ENCODE measurements at regions not wholly inside any gene's neighbourhood (a gene's known extent, or its start where the extent isn't known, plus 50 kb on each side); places are given as distances from the start of the nearest gene placed in this dataset.

GRCh38 chr3:164387236-164387635 is 691.1 kb downstream of the SI start:
- no peak for DNase-seq (ENCODE audit: low spot score)

DNA sequence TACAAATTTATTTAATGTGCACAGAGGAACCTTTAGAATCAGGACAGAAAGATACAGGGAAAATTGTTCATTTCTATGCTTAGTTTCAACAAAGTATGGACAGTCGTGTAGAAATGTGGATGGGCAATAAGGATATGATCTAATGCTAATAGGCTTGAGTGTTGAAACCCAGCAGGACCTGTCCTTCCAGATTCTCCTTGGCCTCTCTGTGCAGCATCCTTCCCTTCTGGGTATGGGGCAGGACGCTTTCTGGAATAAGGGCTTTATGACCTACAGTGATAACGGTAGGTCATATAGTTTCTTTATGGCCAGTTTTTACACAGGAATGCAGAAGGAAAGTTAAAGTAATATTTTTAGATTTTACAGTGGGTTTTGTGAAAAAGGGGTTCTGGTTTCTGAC is 698.1 kb downstream of the SI start:
- DNase-seq (ENCODE audit: low spot score) (no peak), ATAC-seq (ENCODE audit: insufficient number of reproducible peaks, low FRiP score, low read depth) (no peak)
- no peaks in the 10 kb centered on the region for H3K4me1 ChIP-seq (ENCODE audit: control insufficient read depth in 1 of 2, low read depth in 2 of 2)
- no peaks in the 10 kb centered on the region for H3K9me3 ChIP-seq
- no peaks in the 10 kb centered on the region for H3K36me3 ChIP-seq
- no peak overlapping the region for H3K27ac ChIP-seq
- H3K4me3 ChIP-seq, result no peak overlapping the region
- no peak for TF ChIP-seq CTCF (IDR thresholded peaks at IDR 0.05)
- no peaks in the 10 kb centered on the region for H3K27me3 ChIP-seq (replicated peaks; ENCODE audit: insufficient read depth)

More at GRCh38 chr3:164387236-164387635, 691.1 kb downstream of the SI start:
- Histone ChIP-seq H3K4me1 (ENCODE audit: control insufficient read depth in 1 of 2, low read depth in 2 of 2) (no peaks in the 10 kb centered on the region), H3K27me3 (replicated peaks; ENCODE audit: insufficient read depth) (no peaks in the 10 kb centered on the region), H3K27ac (no peak overlapping the region), H3K36me3 (no peaks in the 10 kb centered on the region), H3K4me3 (no peak overlapping the region), H3K9me3 (no peaks in the 10 kb centered on the region)
- no peak for TF ChIP-seq CTCF (IDR thresholded peaks at IDR 0.05)
- no peak for ATAC-seq (ENCODE audit: insufficient number of reproducible peaks, low FRiP score, low read depth)

DNA sequence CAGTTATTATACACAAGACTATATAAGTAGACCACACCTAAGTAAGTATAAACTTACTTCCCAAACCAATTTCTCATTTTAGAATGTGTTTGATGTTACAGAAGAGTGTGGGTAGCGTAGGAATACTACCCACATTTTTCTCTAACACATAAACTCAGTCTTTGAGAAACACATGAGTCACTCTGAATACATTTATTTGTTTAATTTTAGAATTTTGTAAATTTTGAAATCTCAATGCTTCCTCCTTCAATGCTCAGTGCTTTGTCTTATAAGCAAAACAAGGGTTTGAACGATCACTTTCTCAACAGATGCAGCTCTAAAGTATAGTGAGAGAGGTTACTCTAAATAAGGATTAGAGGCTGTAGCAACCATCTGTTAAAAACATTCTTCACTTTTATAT is 700.8 kb downstream of the SI start:
- Histone ChIP-seq H3K9me3 (no peaks in the 10 kb centered on the region), H3K4me3 (no peak overlapping the region), H3K27ac (no peak overlapping the region), H3K4me1 (ENCODE audit: control insufficient read depth in 1 of 2, low read depth in 2 of 2) (no peaks in the 10 kb centered on the region), H3K36me3 (no peaks in the 10 kb centered on the region), H3K27me3 (replicated peaks; ENCODE audit: insufficient read depth) (no peaks in the 10 kb centered on the region)
- TF ChIP-seq CTCF (IDR thresholded peaks at IDR 0.05), result no peak
- no peak for DNase-seq (ENCODE audit: low spot score)
- ATAC-seq (ENCODE audit: insufficient number of reproducible peaks, low FRiP score, low read depth), result no peak

DNA sequence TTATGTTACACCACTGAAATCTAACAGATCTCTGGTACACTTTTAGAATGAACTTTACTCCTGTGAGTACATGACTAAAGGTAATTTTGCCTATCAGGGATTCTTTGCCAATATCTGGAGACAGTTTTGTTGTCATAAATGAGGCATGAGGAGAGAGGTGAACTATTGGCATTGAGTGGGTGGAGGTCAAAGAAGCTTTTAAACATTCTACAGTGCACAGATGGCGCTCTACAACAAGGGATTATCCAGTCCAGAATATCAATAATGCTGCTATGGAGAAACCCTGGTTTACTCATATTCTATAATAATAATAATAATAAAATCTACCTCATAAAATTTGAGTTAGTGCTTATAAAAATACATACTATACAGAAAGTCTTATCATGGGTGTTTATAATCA is 702.3 kb downstream of the SI start:
- DNase-seq (ENCODE audit: low spot score), result no peak
- H3K36me3 ChIP-seq, result no peaks in the 10 kb centered on the region
- no peaks in the 10 kb centered on the region for H3K4me1 ChIP-seq (ENCODE audit: control insufficient read depth in 1 of 2, low read depth in 2 of 2)
- no peak overlapping the region for H3K4me3 ChIP-seq
- H3K9me3 ChIP-seq, result no peaks in the 10 kb centered on the region
- TF ChIP-seq CTCF (IDR thresholded peaks at IDR 0.05), result no peak
- no peak for ATAC-seq (ENCODE audit: insufficient number of reproducible peaks, low FRiP score, low read depth)
- H3K27me3 ChIP-seq (replicated peaks; ENCODE audit: insufficient read depth), result no peaks in the 10 kb centered on the region
- no peak overlapping the region for H3K27ac ChIP-seq

GRCh38 chr3:164375538-164375937 is 702.8 kb downstream of the SI start:
- no peaks in the 10 kb centered on the region for H3K36me3 ChIP-seq
- no peak overlapping the region for H3K4me3 ChIP-seq
- no peak for DNase-seq (ENCODE audit: low spot score)
- H3K9me3 ChIP-seq, result no peaks in the 10 kb centered on the region
- ATAC-seq (ENCODE audit: insufficient number of reproducible peaks, low FRiP score, low read depth), result no peak
- no peaks in the 10 kb centered on the region for H3K27me3 ChIP-seq (replicated peaks; ENCODE audit: insufficient read depth)
- no peaks in the 10 kb centered on the region for H3K4me1 ChIP-seq (ENCODE audit: control insufficient read depth in 1 of 2, low read depth in 2 of 2)
- no peak overlapping the region for H3K27ac ChIP-seq
- TF ChIP-seq CTCF (IDR thresholded peaks at IDR 0.05), result no peak

Measured in thoracic aorta (tissue), 2 donors.